ENCODE measurements at regions not wholly inside any gene's neighbourhood (a gene's known extent, or its start where the extent isn't known, plus 50 kb on each side); places are given as distances from the start of the nearest gene placed in this dataset.

DNA sequence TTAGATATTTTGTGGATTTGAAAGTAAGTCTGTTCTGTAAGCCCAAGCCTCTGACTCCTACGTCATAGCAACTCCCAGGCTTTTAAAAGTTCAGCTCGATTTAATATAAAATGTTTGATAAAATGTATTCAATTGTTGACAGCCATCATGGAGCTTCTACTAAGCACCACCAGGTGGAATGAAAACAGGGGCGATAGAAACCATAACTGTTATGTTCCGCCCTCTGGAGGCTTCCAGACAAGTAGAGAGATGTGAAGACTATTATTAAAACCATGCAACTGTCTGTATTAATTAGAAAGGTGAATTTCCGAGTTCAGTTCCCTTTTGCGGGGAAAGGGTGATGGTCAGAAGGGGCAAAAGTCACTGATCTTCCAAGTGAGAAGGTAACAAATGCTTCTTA, 292.2 kb downstream of the NR2F2 start:
- no peak for TF ChIP-seq CTCF (IDR thresholded peaks at IDR 0.05; ENCODE audit: low read depth, low read length)
- no peak for TF ChIP-seq EZH2phosphoT487 (IDR thresholded peaks at IDR 0.05; ENCODE audit: low read depth)

All from OCI-LY3 (cell line).